HCT116 (cell line): ENCODE measurements at regions not wholly inside any gene's neighbourhood (a gene's known extent, or its start where the extent isn't known, plus 50 kb on each side); places are given as distances from the start of the nearest gene placed in this dataset.

Source experiments
- ATAC-seq: fragments of 200-7000 bp; cut with Tn5 transposase; 2 replicates; pipeline ENCODE4 v1.9.1; 2020; ENCODE audit warnings: mild to moderate bottlenecking, moderate library complexity
- BruUV-seq: library from RNA; stranded (reverse); fragments of 400-500 nt; replicated peaks from 2 replicates; lab custom pipeline; 2021; lab: Mats Ljungman, UMichigan
- CTCF ChIA-PET: fragments of 300-600 bp; sonication (Branson Sonifier 250); formaldehyde crosslinking; loops from one replicate; lab custom pipeline; 2021; ENCODE audit warnings: antibody characterized with exemption; lab: Charles Lee
- POLR2A ChIA-PET: fragments of 300-600, 350-600 bp; sonication (Branson Sonifier 250); formaldehyde crosslinking; loops from one replicate; lab custom pipeline; 2021; ENCODE audit warnings: antibody characterized with exemption; lab: Charles Lee
- RAD21 ChIA-PET, 2 experiments: fragments of 300-600 bp; sonication (Branson Sonifier 250); formaldehyde crosslinking; loops; one replicate each; lab custom pipeline; 2023; ENCODE audit warnings: low total read pairs in 2 of 2; ENCODE audit not compliant: uncharacterized antibody in 2 of 2, unreplicated experiment in 2 of 2, low non-redundant PET in 1 of 2; lab: Charles Lee
- DNase-seq: peaks from one replicate; pipeline ENCODE4 v3.0.0-alpha.2; 2010; ENCODE audit warnings: low read depth, low spot score
- H2AFZ ChIP-seq: fragments of 200-600 bp; shearing (Covaris generic), sonication (generic); 2 replicates; pipeline ENCODE4 v1.6.1; 2017; ENCODE audit warnings: low read depth, mixed run types, mixed read lengths, antibody characterized with exemption, low read length; ENCODE audit not compliant: poor library complexity, severe bottlenecking
- H3K27ac ChIP-seq: 2 replicates; pipeline ENCODE4 v1.5.1; 2012; ENCODE audit warnings: low read depth, low read length
- H3K27me3 ChIP-seq: fragments of 200-600 bp; sonication (generic); 2 replicates; pipeline ENCODE4 v1.6.1; 2016; ENCODE audit warnings: mixed run types, low read length, mixed read lengths; ENCODE audit not compliant: insufficient read depth
- H3K36me3 ChIP-seq, 2 experiments: fragments of 200-500 bp in 1 of 2; fragments of 200-600 bp in 1 of 2; sonication (Bioruptor generic) in 1 of 2; sonication (generic) in 1 of 2; 2 replicates each; pipeline versions ENCODE4 v1.5.1 to v1.6.1; 2014 to 2016; ENCODE audit warnings: low read length in 2 of 2, inconsistent platforms in 1 of 2, mixed read lengths in 1 of 2, mixed run types in 1 of 2; ENCODE audit not compliant: insufficient read depth in 2 of 2, control insufficient read depth in 1 of 2
- H3K4me1 ChIP-seq, 2 experiments: fragments of 200-600 bp in 1 of 2; sonication (generic) in 1 of 2; 2 replicates each; pipeline versions ENCODE4 v1.5.1 to v1.6.1; 2012 to 2017; ENCODE audit warnings: low read length in 2 of 2, inconsistent platforms in 1 of 2, mild to moderate bottlenecking in 1 of 2, mixed read lengths in 1 of 2, mixed run types in 1 of 2, moderate library complexity in 1 of 2; ENCODE audit not compliant: insufficient read depth in 2 of 2, control insufficient read depth in 1 of 2
- H3K4me2 ChIP-seq: fragments of 200-600 bp; sonication (generic); 2 replicates; pipeline ENCODE4 v1.6.1; 2017; ENCODE audit warnings: mixed run types, low read length, mixed read lengths
- H3K4me3 ChIP-seq, 2 experiments: fragments of 200-600 bp in 1 of 2; sonication (generic) in 1 of 2; replicated peaks in 1 of 2; 2 replicates each; pipeline ENCODE4 v1.5.1; 2011 to 2016; ENCODE audit warnings: low read length in 2 of 2, control low read depth in 1 of 2, low read depth in 1 of 2, mild to moderate bottlenecking in 1 of 2, mixed read lengths in 1 of 2, mixed run types in 1 of 2
- H3K79me2 ChIP-seq: fragments of 200-600 bp; sonication (generic); 2 replicates; pipeline ENCODE4 v1.6.1; 2017; ENCODE audit warnings: mild to moderate bottlenecking, mixed run types, low read length, moderate library complexity, mixed read lengths; ENCODE audit not compliant: insufficient read depth
- H3K9ac ChIP-seq: fragments of 200-600 bp; sonication (generic); 2 replicates; pipeline ENCODE4 v1.6.1; 2016; ENCODE audit warnings: low read length, mixed read lengths
- H3K9me2 ChIP-seq: fragments of 200-600 bp; sonication (generic), shearing (Covaris generic); 2 replicates; pipeline ENCODE4 v1.6.1; 2017; ENCODE audit warnings: mixed run types, mild to moderate bottlenecking, moderate library complexity; ENCODE audit not compliant: insufficient read depth
- H3K9me3 ChIP-seq, 2 experiments: fragments of 200-500 bp in 1 of 2; fragments of 200-600 bp in 1 of 2; sonication (Bioruptor generic) in 1 of 2; sonication (generic) in 1 of 2; 2 replicates each; pipeline ENCODE4 v1.6.1; 2014 to 2017; ENCODE audit warnings: low read length in 2 of 2, mixed read lengths in 2 of 2, inconsistent platforms in 1 of 2, low read depth in 1 of 2, mild to moderate bottlenecking in 1 of 2, mixed run types in 1 of 2, moderate library complexity in 1 of 2; ENCODE audit not compliant: control insufficient read depth in 1 of 2, insufficient read depth in 1 of 2
- H4K20me1 ChIP-seq: fragments of 200-600 bp; sonication (generic), shearing (Covaris generic); 2 replicates; pipeline ENCODE4 v1.6.1; 2017; ENCODE audit warnings: mixed run types, mild to moderate bottlenecking, moderate library complexity; ENCODE audit not compliant: insufficient read depth
- CEBPB ChIP-seq: IDR thresholded peaks from 2 replicates; pipeline ENCODE4 v1.6.1; 2012; ENCODE audit warnings: low read depth
- CTCF ChIP-seq, 3 experiments: fragments of 200-600 bp in 1 of 3; sonication (generic) in 1 of 3; IDR thresholded peaks in 2 of 3; conservative IDR thresholded peaks in 1 of 3; 2 replicates each; pipeline ENCODE4 v1.5.1; 2012 to 2017; ENCODE audit warnings: low read depth in 2 of 3, low read length in 2 of 3, antibody characterized with exemption in 1 of 3, borderline replicate concordance in 1 of 3, control low read depth in 1 of 3, mild to moderate bottlenecking in 1 of 3, mixed read lengths in 1 of 3, mixed run types in 1 of 3, moderate library complexity in 1 of 3; ENCODE audit not compliant: insufficient read depth in 1 of 3
- EGR1 ChIP-seq: IDR thresholded peaks from 2 replicates; pipeline ENCODE4 v1.6.1; 2012; ENCODE audit warnings: low read depth
- ELF1 ChIP-seq: IDR thresholded peaks from 2 replicates; pipeline ENCODE4 v1.6.1; 2012; ENCODE audit warnings: low read depth, borderline replicate concordance
- EZH2 ChIP-seq: fragments of 200-600 bp; sonication (generic); IDR thresholded peaks from 2 replicates; pipeline ENCODE4 v1.6.1; 2017; ENCODE audit warnings: antibody characterized with exemption, mixed run types
- JUND ChIP-seq: IDR thresholded peaks from 2 replicates; pipeline ENCODE4 v1.6.1; 2012
- MAX ChIP-seq: IDR thresholded peaks from 2 replicates; pipeline ENCODE4 v1.6.1; 2012
- POLR2A ChIP-seq: IDR thresholded peaks from 2 replicates; pipeline ENCODE4 v1.7.0; 2011; ENCODE audit warnings: borderline replicate concordance; ENCODE audit not compliant: insufficient read depth, insufficient read length; ENCODE audit errors: extremely low read depth
- SIN3A ChIP-seq: IDR thresholded peaks from 2 replicates; pipeline ENCODE4 v1.6.1; 2012; ENCODE audit warnings: low read depth
- SP1 ChIP-seq: IDR thresholded peaks from 2 replicates; pipeline ENCODE4 v1.6.1; 2012; ENCODE audit warnings: low read depth
- SRF ChIP-seq: IDR thresholded peaks from 2 replicates; pipeline ENCODE4 v1.6.1; 2012; ENCODE audit warnings: low read depth
- TCF7L2 ChIP-seq: IDR thresholded peaks from 2 replicates; pipeline ENCODE4 v1.7.0; 2011; ENCODE audit warnings: borderline replicate concordance, inconsistent platforms; ENCODE audit not compliant: insufficient read depth, insufficient read length; ENCODE audit errors: extremely low read depth
- intact Hi-C: fragments of 100-400 bp; cut with micrococcal nuclease; formaldehyde crosslinking; loops from 2 replicates; pipeline ENCODE4 v1.10.0; 2022

- intact Hi-C loops = no loop called here
- ChIA-PET POLR2A (no interaction called here), CTCF (no interaction called here), RAD21 (no interaction called here)
- Histone ChIP-seq H3K27me3 (no peaks in the 10 kb centered on the region), H3K4me1 (peaks cover 18% of the 10 kb centered on the region in 2 experiments; a peak in 3 of 4 replicates), H3K9me2 (no peaks in the 10 kb centered on the region), H3K4me2 (no peak overlapping the region), H2AFZ (no peak overlapping the region), H3K9me3 (no peaks in the 10 kb centered on the region), H3K4me3 (no peak overlapping the region), H3K27ac (no peak overlapping the region), H3K79me2 (no peaks in the 10 kb centered on the region), H3K36me3 (no peaks in the 10 kb centered on the region), H4K20me1 (no peaks in the 10 kb centered on the region), H3K9ac (no peak overlapping the region)
- no peak for TF ChIP-seq CTCF (IDR thresholded peaks at IDR 0.05 in 2 of 3, conservative IDR thresholded peaks at IDR 0.05 in 1 of 3; ENCODE audit: borderline replicate concordance in 1 of 3, insufficient read depth in 1 of 3, low read depth in 2 of 3, low read length in 2 of 3)
- TF ChIP-seq CEBPB = no peak
- TF ChIP-seq MAX = no peak
- no peak for TF ChIP-seq SIN3A
- no peak for TF ChIP-seq SP1
- TF ChIP-seq TCF7L2 = no peak
- TF ChIP-seq EGR1 = no peak
- no peak for TF ChIP-seq POLR2A
- no peak for TF ChIP-seq JUND
- no peak for TF ChIP-seq SRF
- no peak for TF ChIP-seq ELF1
- no peak for TF ChIP-seq EZH2
- no TSS peak for BruUV-seq
- ATAC-seq = no peak
- no peak for DNase-seq
Observed at GRCh38 chr6:150715133-150715532, 115.4 kb downstream of the PLEKHG1 start.
